ENCODE measurements at regions not wholly inside any gene's neighbourhood (a gene's known extent, or its start where the extent isn't known, plus 50 kb on each side); places are given as distances from the start of the nearest gene placed in this dataset.

GRCh38 chr2:239629926-239630617 lies 229.3 kb upstream of the HDAC4 start:
- no peak for DNase-seq (ENCODE audit: low spot score)

DNA sequence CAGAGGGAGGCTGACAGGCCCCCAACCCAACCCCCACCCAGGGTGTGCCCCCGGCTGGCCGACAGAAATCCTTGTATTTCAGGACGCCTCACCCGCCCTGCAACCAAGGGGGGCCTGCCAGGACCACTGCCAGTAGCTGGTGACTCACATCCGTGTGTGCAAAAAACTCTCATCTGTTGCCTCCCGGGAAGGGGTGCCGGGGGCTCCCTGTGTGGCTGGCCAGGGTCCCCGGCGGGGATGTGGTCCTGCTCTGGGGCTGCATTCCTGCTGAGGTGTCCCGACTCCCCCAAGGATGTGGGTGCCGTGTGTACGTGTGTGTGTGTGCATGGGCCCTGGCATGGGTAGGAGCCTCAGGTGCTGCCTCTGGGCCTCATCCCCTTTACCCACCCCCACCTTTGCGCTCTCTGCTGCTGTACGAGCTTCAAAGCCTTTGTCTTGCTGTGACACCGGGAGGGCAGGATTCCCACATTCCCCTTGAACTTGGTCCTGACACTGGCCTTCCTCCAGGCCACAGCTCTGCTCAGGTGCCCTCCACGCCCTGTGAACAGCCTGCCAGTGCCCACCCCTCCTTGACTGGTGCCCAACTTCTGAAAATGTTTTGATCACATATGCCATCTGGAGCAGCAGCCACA lies 226.3 kb upstream of the HDAC4 start:
- DNase-seq (ENCODE audit: low spot score) = peak; percentile 37

DNA sequence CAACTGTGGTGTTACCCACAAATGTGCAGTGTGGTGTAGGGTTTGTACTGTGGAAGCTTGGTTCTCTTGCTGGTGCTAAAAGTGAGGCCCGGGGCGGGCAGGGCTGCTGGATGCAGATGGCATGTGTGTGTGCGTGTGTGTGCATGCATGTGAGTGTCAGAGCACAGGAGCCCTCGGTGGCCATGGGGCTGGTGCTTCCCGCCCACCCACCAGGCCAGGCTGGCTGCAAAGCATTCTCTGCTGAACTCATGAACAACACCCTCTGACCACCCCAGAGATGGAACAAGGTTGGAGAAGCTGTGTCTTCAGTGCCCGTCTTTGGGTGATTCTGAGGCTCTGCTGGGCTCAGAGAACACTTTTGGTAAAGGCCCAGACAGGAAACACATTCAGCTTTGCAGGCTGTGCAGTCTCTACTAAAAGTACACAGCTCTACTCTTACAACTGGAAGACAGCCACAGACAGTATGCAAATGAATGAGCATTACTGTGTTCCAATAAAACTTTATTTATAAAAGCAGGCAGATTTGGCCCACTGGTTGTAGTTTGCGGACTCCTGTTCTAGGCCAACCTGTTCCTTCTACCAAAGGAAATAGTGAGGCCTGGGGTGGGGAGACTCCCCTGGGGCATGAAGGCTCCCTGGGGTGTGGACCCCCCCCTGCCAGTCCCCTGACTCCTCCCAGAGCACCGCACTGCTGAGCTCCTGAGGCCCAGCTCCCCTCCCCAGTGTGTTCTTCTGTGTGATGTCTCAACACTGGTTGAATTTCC lies 225.3 kb upstream of the HDAC4 start:
- no peak for DNase-seq (ENCODE audit: low spot score)

DNA sequence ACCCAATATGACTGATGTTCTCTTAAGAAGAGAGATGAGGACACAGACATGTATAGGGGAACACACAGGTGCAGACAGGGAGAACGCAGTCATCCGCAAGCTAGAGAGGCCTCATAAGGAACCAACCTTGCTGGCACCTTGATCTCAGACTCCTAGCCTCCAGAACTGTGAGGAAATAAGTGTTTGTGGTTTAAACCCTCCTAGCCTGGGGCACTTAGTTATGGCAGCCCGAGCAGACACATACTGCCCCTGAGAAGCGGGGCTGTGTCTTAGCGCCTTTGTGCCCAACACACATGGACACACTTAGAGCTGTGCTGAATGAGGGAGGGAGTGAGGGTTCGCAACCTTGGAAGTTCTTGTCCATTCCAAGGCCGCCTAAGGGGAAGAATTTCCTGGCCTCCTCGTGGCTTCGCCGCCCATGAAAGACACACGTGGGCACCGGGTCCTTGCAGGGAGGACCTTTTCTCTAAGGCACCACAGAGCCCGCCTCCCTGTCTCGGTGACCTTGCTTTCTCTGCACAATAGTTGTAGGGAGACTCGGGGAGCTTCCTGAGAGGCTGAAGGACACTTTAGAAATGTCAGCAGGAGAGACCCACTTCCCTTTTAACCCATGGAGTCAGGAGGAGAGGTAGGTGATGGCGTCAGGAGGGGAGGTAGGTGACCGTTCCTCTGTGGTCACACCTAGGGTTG lies 224.5 kb upstream of the HDAC4 start:
- no peak for DNase-seq (ENCODE audit: low spot score)

DNA sequence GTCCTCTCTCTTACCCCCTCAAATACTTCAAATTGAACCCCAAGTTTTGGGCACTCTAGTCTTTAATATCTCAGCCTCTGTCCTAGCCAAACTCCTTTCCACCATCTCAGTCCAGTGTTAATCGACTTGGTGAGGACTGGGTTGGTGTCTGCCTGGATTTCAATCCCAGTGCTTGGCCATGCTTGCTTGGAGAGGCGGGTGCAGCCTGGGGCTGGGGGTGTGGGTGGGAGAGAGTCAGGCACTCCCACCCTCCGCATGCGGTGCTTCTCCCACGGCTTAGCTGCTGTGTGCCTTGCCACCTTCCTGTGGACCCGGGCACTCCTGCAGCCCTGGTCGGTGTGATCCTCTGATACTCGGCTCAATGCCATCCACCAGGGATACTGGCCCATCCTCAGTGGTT lies 220.8 kb upstream of the HDAC4 start:
- no peak for DNase-seq (ENCODE audit: low spot score)

DNA sequence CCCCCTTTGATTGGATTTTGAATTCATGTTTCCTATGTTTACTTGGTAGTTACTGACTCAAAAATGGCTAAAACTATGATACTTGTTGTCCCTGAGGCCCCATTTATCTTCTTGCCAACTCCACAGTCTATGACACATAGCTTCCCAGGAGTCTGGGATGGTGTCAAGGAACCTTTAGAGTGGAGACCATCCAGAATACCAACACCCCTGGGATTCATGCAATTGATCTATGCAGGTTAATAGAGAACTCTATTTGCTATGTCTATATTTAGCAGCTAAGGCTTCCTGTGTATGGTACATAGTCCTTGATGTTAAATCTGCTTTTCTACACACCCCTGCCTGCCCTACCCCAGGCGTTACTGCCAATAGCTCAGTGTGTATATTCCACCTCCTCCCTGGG lies 218.5 kb upstream of the HDAC4 start:
- no peak for DNase-seq (ENCODE audit: low spot score)

DNA sequence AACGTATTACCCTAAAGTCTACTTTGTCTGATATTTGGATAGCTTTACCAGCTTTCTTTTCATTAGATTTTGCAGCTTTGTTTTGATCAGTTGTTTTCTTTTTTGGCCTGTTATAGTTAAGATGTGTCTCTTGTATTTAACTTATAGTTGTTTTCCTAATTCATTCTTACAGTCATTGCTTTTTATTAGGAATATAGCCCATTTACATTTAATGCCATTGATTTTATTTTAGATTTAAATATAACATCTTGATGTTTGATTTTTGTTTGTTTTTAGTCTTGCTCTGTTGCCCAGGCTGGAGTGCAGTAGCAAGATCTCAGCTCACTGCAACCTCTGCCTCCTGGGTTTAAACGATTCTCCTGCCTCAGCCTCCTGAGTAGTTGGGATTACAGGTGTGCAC lies 215.9 kb upstream of the HDAC4 start:
- no peak for DNase-seq (ENCODE audit: low spot score)

- DNase-seq (ENCODE audit: low spot score) = no peak
Observed at GRCh38 chr2:239612133-239612532, 211.3 kb upstream of the HDAC4 start.

DNA sequence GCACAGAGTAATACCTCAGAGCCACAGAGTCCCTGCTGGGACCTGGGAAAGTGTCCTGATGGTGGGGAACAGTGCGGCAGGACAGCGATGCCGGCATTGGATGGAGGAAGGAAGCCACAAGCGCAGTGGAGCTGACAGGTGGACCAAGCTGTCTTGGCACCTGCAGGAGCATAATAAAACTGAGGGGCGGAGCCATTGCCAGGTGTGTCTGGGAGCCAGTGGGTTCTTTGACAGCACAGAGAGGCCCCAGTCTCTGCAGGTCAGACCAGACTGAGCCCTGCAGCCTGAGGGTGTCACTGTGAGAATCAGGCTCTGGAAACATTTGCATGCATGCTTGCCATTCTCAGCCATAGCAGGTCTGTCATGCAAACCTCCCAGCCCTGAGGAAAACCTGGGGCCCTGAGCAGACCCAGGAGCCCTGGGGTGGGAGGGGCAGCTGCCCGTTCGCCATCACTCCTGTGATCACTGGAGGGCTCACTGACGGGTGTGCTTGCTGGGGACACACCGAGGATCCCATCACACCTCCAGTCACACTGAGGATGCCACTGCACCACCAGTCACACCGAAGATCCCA lies 210.5 kb upstream of the HDAC4 start:
- DNase-seq (ENCODE audit: low spot score) = no peak

DNA sequence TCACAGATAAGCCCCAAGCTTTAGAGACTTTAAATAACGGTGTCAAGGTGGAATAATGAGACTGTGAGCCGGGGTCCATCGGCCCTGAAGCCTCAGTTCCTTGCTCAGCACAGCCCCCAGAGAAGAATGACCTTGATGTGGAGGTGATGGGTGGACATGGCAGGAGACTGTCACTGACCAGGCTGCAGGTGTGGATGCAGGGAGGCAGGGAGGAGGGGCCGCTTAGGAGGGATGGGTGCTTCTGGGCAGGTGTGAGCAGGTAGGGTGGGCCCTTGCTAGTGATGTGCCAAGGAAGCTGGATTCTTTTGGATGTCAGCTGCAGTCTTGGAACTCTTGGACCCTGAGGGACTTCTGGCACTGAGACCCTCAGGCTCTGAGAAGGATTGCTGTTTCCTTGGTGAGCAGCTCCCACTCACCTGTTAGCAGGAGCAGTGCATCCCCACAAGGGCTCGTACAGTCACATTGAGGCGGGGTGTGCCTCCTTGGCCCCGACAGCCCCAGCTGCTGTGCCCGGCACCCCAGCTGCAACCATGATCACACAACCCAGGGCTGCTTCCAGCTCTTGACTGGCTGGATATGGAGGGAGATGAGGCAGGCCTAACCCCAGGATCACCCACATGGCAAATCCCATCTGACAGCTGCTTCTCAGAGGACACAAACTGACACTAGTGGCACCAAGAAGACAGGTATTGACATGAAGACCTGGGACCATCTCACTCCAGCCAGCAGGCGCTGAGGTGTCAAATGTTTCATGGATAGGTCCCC lies 209.8 kb upstream of the HDAC4 start:
- no peak for DNase-seq (ENCODE audit: low spot score)

DNA sequence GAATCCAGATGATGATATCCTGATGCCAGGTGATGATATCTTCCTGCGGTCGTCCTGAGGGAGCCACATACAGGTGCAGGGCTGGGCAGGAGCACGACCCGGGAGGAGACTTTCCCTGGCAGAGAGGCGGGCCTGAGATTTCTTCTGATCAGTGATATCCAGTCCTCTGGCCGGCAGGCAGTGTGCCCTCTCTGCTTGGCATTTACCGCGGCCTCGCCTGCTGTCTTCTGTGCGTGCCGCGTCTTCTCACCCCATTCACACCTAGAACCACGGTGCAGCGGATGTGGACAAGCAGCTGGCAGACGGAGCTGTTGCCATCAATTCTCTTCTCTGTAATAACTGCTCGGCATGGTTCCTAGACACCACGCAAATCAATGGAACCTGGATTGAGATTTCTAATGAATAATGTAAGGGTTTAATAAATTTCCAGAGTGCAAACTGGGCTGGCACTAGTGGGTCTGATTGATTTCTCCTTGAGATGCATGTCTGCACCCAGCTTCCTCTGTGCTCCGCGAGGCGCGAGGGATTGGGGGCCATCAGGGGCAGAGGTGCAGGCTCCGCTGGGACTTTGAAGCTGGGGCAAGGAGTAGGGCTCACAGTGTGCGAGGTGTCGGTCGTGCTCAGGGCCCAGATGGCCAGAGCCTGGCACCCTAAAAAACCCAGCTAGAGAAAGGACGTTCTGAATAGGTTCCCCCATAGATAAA lies 208.9 kb upstream of the HDAC4 start:
- no peak for DNase-seq (ENCODE audit: low spot score)

DNA sequence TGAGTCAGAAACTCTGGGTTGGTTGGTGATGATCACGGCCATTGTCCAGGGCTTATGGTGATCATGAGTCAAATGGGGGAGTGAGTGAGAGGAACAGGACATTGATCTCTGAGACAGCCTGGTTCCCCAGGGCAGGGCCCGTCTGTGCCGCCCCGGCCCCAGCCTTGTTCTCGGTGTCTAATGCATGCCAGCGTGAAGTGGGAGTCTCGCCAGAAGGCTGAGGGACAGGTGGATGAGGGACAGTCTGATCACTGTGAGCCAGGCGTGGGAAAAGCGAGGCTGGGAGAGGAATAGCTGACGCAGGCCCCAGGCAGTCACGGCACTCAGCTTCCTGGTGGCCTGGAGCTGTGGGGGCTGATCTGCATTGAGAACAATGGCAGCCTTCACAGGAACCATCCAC lies 208.3 kb upstream of the HDAC4 start:
- DNase-seq (ENCODE audit: low spot score) = no peak

- DNase-seq (ENCODE audit: low spot score) = no peak
Observed at GRCh38 chr2:239608723-239609122, 207.9 kb upstream of the HDAC4 start.

- no peak for DNase-seq (ENCODE audit: low spot score)
Observed at GRCh38 chr2:239608260-239608659, 207.4 kb upstream of the HDAC4 start.

DNA sequence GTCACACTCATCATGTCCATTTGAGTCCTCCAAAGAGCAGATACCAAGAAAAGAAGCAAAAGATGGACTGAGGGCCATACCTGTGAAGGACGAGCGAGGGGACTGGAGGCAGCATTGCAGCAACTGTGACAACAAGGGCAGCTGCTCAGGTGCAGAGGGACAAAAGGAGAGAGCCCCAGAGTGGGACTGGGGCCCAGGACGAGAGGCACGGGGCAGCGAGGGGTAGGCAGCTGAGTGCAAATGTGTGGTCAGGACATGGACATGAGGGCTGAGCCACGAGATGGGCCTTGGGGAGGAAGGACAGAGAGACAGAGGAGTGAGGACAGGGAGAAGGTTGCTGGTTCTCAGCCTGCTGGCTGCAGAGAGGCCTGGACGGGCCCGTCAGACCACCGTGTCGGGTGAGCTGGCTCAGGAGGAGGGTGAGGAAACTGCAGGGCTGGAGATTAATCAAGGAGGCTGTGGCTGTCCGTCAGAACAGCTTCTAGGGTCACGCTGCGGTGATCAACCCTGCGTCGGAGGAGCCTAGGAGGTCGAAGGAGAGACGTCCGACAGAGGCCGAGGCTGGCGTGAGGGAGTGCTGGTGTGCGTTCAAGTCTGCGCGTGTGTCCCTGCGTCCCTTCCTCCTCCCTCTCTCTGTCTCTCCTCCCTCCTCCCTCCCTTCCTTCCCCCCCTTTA lies 206.8 kb upstream of the HDAC4 start:
- DNase-seq (ENCODE audit: low spot score) = no peak

- no peak for DNase-seq (ENCODE audit: low spot score)
Observed at GRCh38 chr2:239606741-239607516, 206.1 kb upstream of the HDAC4 start.

- no peak for DNase-seq (ENCODE audit: low spot score)
Observed at GRCh38 chr2:239605976-239606375, 205.2 kb upstream of the HDAC4 start.

DNA sequence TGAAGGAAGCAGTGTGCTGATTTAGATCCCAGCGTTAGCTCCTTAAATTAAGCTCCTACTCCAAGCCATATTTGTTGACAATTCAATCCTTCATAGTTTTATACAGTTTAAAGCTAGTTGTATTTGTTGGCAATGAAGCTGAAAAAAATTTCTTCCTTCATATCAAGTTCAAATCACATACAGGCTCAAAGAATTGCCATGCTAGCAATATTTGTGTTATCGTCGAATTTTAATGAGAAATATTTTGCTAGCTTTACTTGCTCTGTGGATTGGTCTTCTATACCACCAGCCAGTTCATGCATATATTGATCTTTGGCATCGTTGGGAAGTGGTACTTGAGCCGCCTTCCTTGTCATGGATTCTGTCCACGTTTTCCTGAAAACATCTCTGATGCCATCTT lies 204.6 kb upstream of the HDAC4 start:
- no peak for DNase-seq (ENCODE audit: low spot score)

DNA sequence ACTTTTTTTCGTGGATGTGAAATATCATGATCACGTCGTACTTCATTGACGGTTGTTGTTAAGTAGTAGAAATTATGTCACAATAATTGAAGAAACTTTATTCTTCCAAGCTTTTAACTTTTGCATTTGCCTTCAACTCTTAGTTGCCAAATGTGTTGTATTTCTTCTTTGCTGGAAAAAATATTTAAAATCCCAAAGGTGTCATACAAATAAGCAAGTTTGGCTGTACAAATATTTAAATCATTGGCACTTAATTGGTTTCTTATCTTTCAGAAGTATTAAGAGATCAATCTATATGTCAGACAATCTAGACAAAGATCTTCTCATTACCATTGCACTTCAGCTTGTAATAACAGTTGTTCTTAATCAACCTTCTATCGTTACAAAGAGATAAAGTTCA lies 204.0 kb upstream of the HDAC4 start:
- no peak for DNase-seq (ENCODE audit: low spot score)
